B cell (primary cell): ENCODE measurements at regions not wholly inside any gene's neighbourhood (a gene's known extent, or its start where the extent isn't known, plus 50 kb on each side); places are given as distances from the start of the nearest gene placed in this dataset.

ENCODE experiments used
- ATAC-seq: fragments of 200-7000 bp; cut with Tn5 transposase; one replicate; pipeline ENCODE4 v1.10.0; 2021; ENCODE audit warnings: low read depth, mild to moderate bottlenecking, moderate number of reproducible peaks, moderate library complexity
- CTCF ChIA-PET: fragments of 350-600 bp; sonication (Branson Sonifier 250); formaldehyde crosslinking; loops from one replicate; lab custom pipeline; 2021; ENCODE audit warnings: antibody characterized with exemption, inconsistent platforms; lab: Charles Lee
- POLR2A ChIA-PET: fragments of 350-600 bp; sonication (Branson Sonifier 250); formaldehyde crosslinking; loops from one replicate; lab custom pipeline; 2021; ENCODE audit warnings: antibody characterized with exemption; lab: Charles Lee
- DNase-seq: peaks from one replicate; pipeline ENCODE4 v3.0.0; 2013
- H2AFZ ChIP-seq: 2 replicates; pipeline ENCODE4 v1.6.1; 2012; ENCODE audit warnings: mild to moderate bottlenecking, low read depth, low read length; ENCODE audit not compliant: insufficient read depth, poor library complexity, severe bottlenecking
- H3K27ac ChIP-seq, 2 donors: 1 replicate in 1 of 2; 2 replicates in 1 of 2; pipeline ENCODE4 v1.5.1; 2012 to 2013; ENCODE audit warnings: low read length in 2 of 2, mild to moderate bottlenecking in 2 of 2, moderate library complexity in 1 of 2
- H3K27me3 ChIP-seq, 4 experiments: fragments of 200-600 bp in 1 of 4; sonication (generic) in 1 of 4; replicated peaks in 1 of 4; 1 replicate in 2 of 4; 2 replicates in 2 of 4; pipeline versions ENCODE4 v1.6.1 to v1.7.0; 2013 to 2016; ENCODE audit warnings: low read length in 3 of 4, mild to moderate bottlenecking in 2 of 4, mixed read lengths in 1 of 4, moderate library complexity in 1 of 4; ENCODE audit not compliant: insufficient read depth in 4 of 4, control insufficient read depth in 3 of 4; ENCODE audit errors: control extremely low read depth in 1 of 4
- H3K36me3 ChIP-seq, 2 experiments: replicated peaks in 1 of 2; 1 replicate in 1 of 2; 2 replicates in 1 of 2; pipeline versions ENCODE4 v1.6.1 to v1.7.1; 2013; ENCODE audit warnings: low read length in 1 of 2; ENCODE audit not compliant: insufficient read depth in 2 of 2, control insufficient read depth in 1 of 2; ENCODE audit errors: control extremely low read depth in 1 of 2, extremely low read depth in 1 of 2
- H3K4me1 ChIP-seq, 2 donors: fragments of 200-600 bp in 1 of 2; sonication (generic) in 1 of 2; 1 replicate in 1 of 2; 2 replicates in 1 of 2; pipeline versions ENCODE4 v1.5.1 to v1.6.1; 2013 to 2017; ENCODE audit warnings: low read length in 2 of 2; ENCODE audit not compliant: control insufficient read depth in 2 of 2, insufficient read depth in 2 of 2
- H3K4me2 ChIP-seq: replicated peaks from 2 replicates; pipeline ENCODE3; 2012; ENCODE audit warnings: mild to moderate bottlenecking, low read depth, low read length; ENCODE audit not compliant: poor library complexity, severe bottlenecking
- H3K4me3 ChIP-seq, 5 experiments: fragments of 200-600 bp in 1 of 5; sonication (generic) in 1 of 5; 1 replicate in 3 of 5; 2 replicates in 2 of 5; pipeline versions ENCODE4 v1.5.1 to v1.7.0; 2011 to 2016; ENCODE audit warnings: low read length in 4 of 5, mild to moderate bottlenecking in 4 of 5, low read depth in 2 of 5, control low read depth in 1 of 5, moderate library complexity in 1 of 5; ENCODE audit not compliant: insufficient read depth in 1 of 5; ENCODE audit errors: control extremely low read depth in 1 of 5, extremely low read depth in 1 of 5
- H3K79me2 ChIP-seq: fragments of 200-600 bp; sonication (generic); one replicate; pipeline ENCODE4 v1.6.0; 2016; ENCODE audit warnings: low read length; ENCODE audit not compliant: control insufficient read depth, insufficient read depth
- H3K9ac ChIP-seq: fragments of 200-600 bp; sonication (generic); 2 replicates; pipeline ENCODE4 v1.6.1; 2017; ENCODE audit warnings: mild to moderate bottlenecking, low read length, moderate library complexity
- H3K9me3 ChIP-seq, 3 donors: one replicate each; pipeline versions ENCODE4 v1.6.1 to v1.7.1; 2013; ENCODE audit warnings: low read length in 2 of 3; ENCODE audit not compliant: control insufficient read depth in 2 of 3, insufficient read depth in 1 of 3; ENCODE audit errors: control extremely low read depth in 1 of 3
- H4K20me1 ChIP-seq: 2 replicates; pipeline ENCODE4 v1.6.0; 2012; ENCODE audit warnings: mild to moderate bottlenecking, low read length; ENCODE audit not compliant: insufficient read depth, control insufficient read depth, poor library complexity, severe bottlenecking
- H3K27ac Mint-ChIP-seq: one replicate; pipeline ENCODE4 v1.8.0; 2021; ENCODE audit warnings: mixed read lengths
- H3K27me3 Mint-ChIP-seq: one replicate; pipeline ENCODE4 v1.8.0; 2021; ENCODE audit warnings: mixed read lengths
- H3K4me1 Mint-ChIP-seq: one replicate; pipeline ENCODE4 v1.8.0; 2021; ENCODE audit warnings: mixed read lengths
- H3K4me3 Mint-ChIP-seq: one replicate; pipeline ENCODE4 v1.8.0; 2021; ENCODE audit warnings: mixed read lengths
- H3K9me3 Mint-ChIP-seq: one replicate; pipeline ENCODE4 v1.8.0; 2022; ENCODE audit warnings: mixed read lengths; ENCODE audit not compliant: insufficient read depth
- CTCF ChIP-seq: fragments of 200-600 bp; IDR thresholded peaks from one replicate; pipeline ENCODE4 v1.8.0; 2022; ENCODE audit warnings: antibody characterized with exemption, mild to moderate bottlenecking
- EZH2 ChIP-seq: IDR thresholded peaks from 2 replicates; pipeline ENCODE4 v1.6.1; 2012; ENCODE audit warnings: borderline replicate concordance, low read depth, mild to moderate bottlenecking, moderate library complexity, low read length; ENCODE audit not compliant: insufficient read depth, poor library complexity, severe bottlenecking
- WGBS: methylation state at CpG from one replicate; pipeline ENCODE4 v1.1.5; 2013; ENCODE audit warnings: missing lambda C conversion rate; ENCODE audit not compliant: insufficient coverage; 5-methylcytosine and 5-hydroxymethylcytosine counted together
- intact Hi-C: fragments of 100-400 bp; cut with micrococcal nuclease; formaldehyde crosslinking; loops from one replicate; pipeline ENCODE4 v1.10.0; 2022

- ChIA-PET CTCF (no interaction called here), POLR2A (no interaction called here)
- Histone ChIP-seq H3K4me2 (no peak overlapping the region), H4K20me1 (no peaks in the 10 kb centered on the region), H3K36me3 (no peaks in the 10 kb centered on the region), H3K9me3 (peaks cover 0 to 4% (median 0%) of the 10 kb centered on the region in 3 donors), H3K27ac (no peak overlapping the region), H2AFZ (no peak overlapping the region), H3K79me2 (no peaks in the 10 kb centered on the region), H3K27me3 (no peaks in the 10 kb centered on the region), H3K9ac (no peak overlapping the region), H3K4me1 (no peaks in the 10 kb centered on the region), H3K4me3 (no peak overlapping the region)
- Mint-ChIP-seq H3K9me3 (no peaks in the 10 kb centered on the region), H3K27ac (no peak overlapping the region), H3K4me1 (no peaks in the 10 kb centered on the region), H3K27me3 (peaks cover 3% of the 10 kb centered on the region), H3K4me3 (no peak overlapping the region)
- no peak for TF ChIP-seq CTCF
- TF ChIP-seq EZH2: no peak
- ATAC-seq (no peak), DNase-seq (no peak)
- 89% methylated on average over 18 of the region's 18 CpGs for WGBS
- intact Hi-C loops: no loop called here
Measured at GRCh38 chr12:131369094-131369845, 341.6 kb upstream of the SFSWAP start.

GRCh38 chr12:131370321-131370720 is 340.6 kb upstream of the SFSWAP start:
- H3K27me3 ChIP-seq: no peaks in the 10 kb centered on the region
- intact Hi-C loops: no loop called here
- no peaks in the 10 kb centered on the region for H3K4me1 ChIP-seq
- H4K20me1 ChIP-seq: no peaks in the 10 kb centered on the region
- no peaks in the 10 kb centered on the region for H3K9me3 Mint-ChIP-seq
- no peak overlapping the region for H3K27ac Mint-ChIP-seq
- ChIA-PET POLR2A (no interaction called here), CTCF (no interaction called here)
- H3K4me3 Mint-ChIP-seq: no peak overlapping the region
- H2AFZ ChIP-seq: no peak overlapping the region
- no peaks in the 10 kb centered on the region for H3K4me1 Mint-ChIP-seq
- no peak overlapping the region for H3K27ac ChIP-seq
- H3K36me3 ChIP-seq: no peaks in the 10 kb centered on the region
- WGBS: 95% methylated on average over 7 of the region's 8 CpGs
- ATAC-seq (no peak), DNase-seq (no peak)
- no peak overlapping the region for H3K9ac ChIP-seq
- H3K27me3 Mint-ChIP-seq: no peaks in the 10 kb centered on the region
- TF ChIP-seq EZH2: no peak
- no peak for TF ChIP-seq CTCF
- peaks cover 0 to 3% (median 0%) of the 10 kb centered on the region in 3 donors for H3K9me3 ChIP-seq
- H3K4me3 ChIP-seq: no peak overlapping the region
- no peaks in the 10 kb centered on the region for H3K79me2 ChIP-seq
- no peak overlapping the region for H3K4me2 ChIP-seq
